PC-9 (cell line): ENCODE measurements at regions not wholly inside any gene's neighbourhood (a gene's known extent, or its start where the extent isn't known, plus 50 kb on each side); places are given as distances from the start of the nearest gene placed in this dataset.

ENCODE experiments used
- BruUV-seq: library from RNA; stranded (reverse); fragments of 400-500 nt; replicated peaks from 2 replicates; lab custom pipeline; 2021; lab: Mats Ljungman, UMichigan
- CTCF ChIA-PET: fragments of 300-600 bp; sonication (Branson Sonifier 250); formaldehyde crosslinking; loops from one replicate; lab custom pipeline; 2022; ENCODE audit warnings: antibody characterized with exemption; lab: Charles Lee
- POLR2A ChIA-PET: fragments of 300-600 bp; sonication (Branson Sonifier 250); formaldehyde crosslinking; loops from one replicate; lab custom pipeline; 2022; ENCODE audit warnings: antibody characterized with exemption; ENCODE audit not compliant: unreplicated experiment; lab: Charles Lee
- DNase-seq, 2 experiments: peaks; one replicate each; pipeline versions ENCODE4 v3.0.0 to v3.0.0-alpha.2; 2015 to 2022; ENCODE audit warnings: mixed read lengths in 1 of 2
- H2AFZ ChIP-seq: fragments of 200-600 bp; sonication (generic); 2 replicates; pipeline ENCODE4 v1.8.1; 2017; ENCODE audit warnings: antibody characterized with exemption
- H3F3A ChIP-seq: fragments of 200-600 bp; sonication (generic); 2 replicates; pipeline ENCODE4 v1.8.1; 2017; ENCODE audit warnings: antibody characterized with exemption, mild to moderate bottlenecking, low read depth; ENCODE audit not compliant: insufficient read depth
- H3K27ac ChIP-seq: fragments of 200-600 bp; sonication (generic); 2 replicates; pipeline ENCODE4 v1.6.1; 2016; ENCODE audit warnings: mixed run types
- H3K27me3 ChIP-seq: fragments of 200-600 bp; sonication (generic); 2 replicates; pipeline ENCODE4 v1.6.1; 2016; ENCODE audit warnings: low read depth, mixed run types; ENCODE audit not compliant: insufficient read depth
- H3K36me3 ChIP-seq: fragments of 200-600 bp; sonication (generic); 2 replicates; pipeline ENCODE4 v1.6.1; 2016; ENCODE audit warnings: low read depth, mixed run types
- H3K4me1 ChIP-seq: fragments of 200-600 bp; sonication (generic); replicated peaks from 2 replicates; pipeline ENCODE4 v1.6.1; 2016; ENCODE audit warnings: mixed run types; ENCODE audit not compliant: insufficient read depth
- H3K4me2 ChIP-seq: fragments of 200-600 bp; sonication (generic); 2 replicates; pipeline ENCODE4 v1.6.1; 2017; ENCODE audit warnings: mixed run types
- H3K4me3 ChIP-seq: fragments of 200-600 bp; sonication (generic); 2 replicates; pipeline ENCODE4 v1.6.1; 2016; ENCODE audit warnings: mixed run types
- H3K79me2 ChIP-seq: fragments of 200-600 bp; sonication (generic); 2 replicates; pipeline ENCODE4 v1.6.1; 2017; ENCODE audit warnings: low read depth, mixed run types
- H3K9me2 ChIP-seq: fragments of 200-600 bp; sonication (generic); 2 replicates; pipeline ENCODE4 v1.8.1; 2017; ENCODE audit warnings: mild to moderate bottlenecking; ENCODE audit not compliant: insufficient read depth
- H3K9me3 ChIP-seq: fragments of 200-600 bp; sonication (generic); 2 replicates; pipeline ENCODE4 v1.8.1; 2016; ENCODE audit warnings: low read depth; ENCODE audit not compliant: insufficient read depth
- H4K20me1 ChIP-seq: fragments of 200-600 bp; sonication (generic); 2 replicates; pipeline ENCODE4 v1.8.1; 2017; ENCODE audit not compliant: insufficient read depth
- CTCF ChIP-seq: fragments of 200-600 bp; sonication (generic); conservative IDR thresholded peaks from 2 replicates; pipeline ENCODE4 v1.6.1; 2017; ENCODE audit warnings: mixed run types, antibody characterized with exemption, mild to moderate bottlenecking, moderate library complexity
- EZH2 ChIP-seq: fragments of 200-600 bp; sonication (generic); IDR thresholded peaks from 2 replicates; pipeline ENCODE4 v1.8.0; 2017; ENCODE audit warnings: antibody characterized with exemption, low read depth
- intact Hi-C: fragments of 100-400 bp; cut with micrococcal nuclease; formaldehyde crosslinking; loops from one replicate; pipeline ENCODE4 v1.10.0; 2022; ENCODE audit not compliant: unreplicated experiment

- H3K9me2 ChIP-seq = no peaks in the 10 kb centered on the region
- peaks cover 8% of the 10 kb centered on the region; the same call in 1 of the 2 replicates for H3K9me3 ChIP-seq
- no peak for TF ChIP-seq CTCF
- BruUV-seq = no TSS peak
- intact Hi-C loops = loop anchor here (2.0 kb wide), 1 partner anchor 230 kb away; no protein-coding TSS in a partner anchor
- H3K27ac ChIP-seq = no peak overlapping the region
- no peaks in the 10 kb centered on the region for H3F3A ChIP-seq
- 0 out of 2 replicates have a peak, but pooled peaks cover 3% of the 10 kb centered on the region for H3K4me1 ChIP-seq
- DNase-seq = no peak
- no peak overlapping the region for H2AFZ ChIP-seq
- no peaks in the 10 kb centered on the region for H3K36me3 ChIP-seq
- H3K4me3 ChIP-seq = no peak overlapping the region
- no peaks in the 10 kb centered on the region for H3K27me3 ChIP-seq
- H3K79me2 ChIP-seq = no peaks in the 10 kb centered on the region
- no peak overlapping the region for H3K4me2 ChIP-seq
- no peaks in the 10 kb centered on the region for H4K20me1 ChIP-seq
- CTCF ChIA-PET = no interaction called here
- POLR2A ChIA-PET = no interaction called here
Observed at GRCh38 chr7:46880508-46881196, 701.3 kb downstream of the TNS3 start.

- Histone ChIP-seq H4K20me1 (no peaks in the 10 kb centered on the region), H3K4me2 (no peak overlapping the region), H2AFZ (no peak overlapping the region), H3K27ac (no peak overlapping the region), H3K79me2 (no peaks in the 10 kb centered on the region), H3K9me3 (peaks cover 8% of the 10 kb centered on the region; the same call in 1 of the 2 replicates), H3K36me3 (no peaks in the 10 kb centered on the region), H3K9me2 (no peaks in the 10 kb centered on the region), H3K4me1 (0 out of 2 replicates have a peak, but pooled peaks cover 3% of the 10 kb centered on the region), H3K4me3 (no peak overlapping the region), H3F3A (no peaks in the 10 kb centered on the region), H3K27me3 (no peaks in the 10 kb centered on the region)
- intact Hi-C loops = loop anchor here (2.0 kb wide), 1 partner anchor 229 kb away; no protein-coding TSS in a partner anchor
- no peak for DNase-seq
- POLR2A ChIA-PET = no interaction called here
- CTCF ChIA-PET = no interaction called here
- TF ChIP-seq CTCF = no peak
- no peak for TF ChIP-seq EZH2
- BruUV-seq = no TSS peak
Observed at GRCh38 chr7:46879783-46880182, 702.1 kb downstream of the TNS3 start.

- DNase-seq = no peak
- H3K4me3 ChIP-seq = no peak overlapping the region
- no peak overlapping the region for H3K27ac ChIP-seq
- H3K9me3 ChIP-seq = no peaks in the 10 kb centered on the region; the same call in 1 of the 2 replicates
- ChIA-PET POLR2A (no interaction called here), CTCF (no interaction called here)
- no peaks in the 10 kb centered on the region for H3K36me3 ChIP-seq
- BruUV-seq = no TSS peak
- H2AFZ ChIP-seq = no peak overlapping the region
- no peaks in the 10 kb centered on the region for H3F3A ChIP-seq
- no peaks in the 10 kb centered on the region for H3K9me2 ChIP-seq
- no peak for TF ChIP-seq CTCF
- no peak for TF ChIP-seq EZH2
- H3K79me2 ChIP-seq = no peaks in the 10 kb centered on the region
- H3K27me3 ChIP-seq = no peaks in the 10 kb centered on the region
- no peak overlapping the region for H3K4me2 ChIP-seq
- intact Hi-C loops = no loop called here
- H3K4me1 ChIP-seq = no peaks in the 10 kb centered on the region
- no peaks in the 10 kb centered on the region for H4K20me1 ChIP-seq
Observed at GRCh38 chr7:46871516-46871915, 710.4 kb downstream of the TNS3 start.
